OCI-LY1 (cell line): ENCODE measurements at regions not wholly inside any gene's neighbourhood (a gene's known extent, or its start where the extent isn't known, plus 50 kb on each side); places are given as distances from the start of the nearest gene placed in this dataset.

Experiments
- H2AFZ ChIP-seq: fragments of 200-600 bp; sonication (generic), shearing (Covaris generic); 2 replicates; pipeline ENCODE4 v1.6.0; 2014; ENCODE audit warnings: antibody characterized with exemption, mild to moderate bottlenecking, low read length
- H3F3A ChIP-seq: fragments of 200-600 bp; sonication (generic), shearing (Covaris generic); 2 replicates; pipeline ENCODE4 v1.6.0; 2014; ENCODE audit warnings: mild to moderate bottlenecking, antibody characterized with exemption, low read length, moderate library complexity; ENCODE audit not compliant: insufficient read depth
- H3K27ac ChIP-seq: fragments of 200-600 bp; sonication (generic); 2 replicates; pipeline ENCODE4 v1.5.1; 2014; ENCODE audit warnings: low read length, mixed run types, mild to moderate bottlenecking, low read depth; ENCODE audit not compliant: poor library complexity, severe bottlenecking
- H3K27me3 ChIP-seq: fragments of 200-600 bp; sonication (generic); 2 replicates; pipeline ENCODE4 v1.6.0; 2014; ENCODE audit warnings: antibody characterized with exemption, mild to moderate bottlenecking, low read length, moderate library complexity; ENCODE audit not compliant: insufficient read depth
- H3K36me3 ChIP-seq: fragments of 200-600 bp; sonication (generic); 2 replicates; pipeline ENCODE4 v1.6.1; 2014; ENCODE audit warnings: mild to moderate bottlenecking, antibody characterized with exemption, low read length, moderate library complexity, mixed read lengths; ENCODE audit not compliant: insufficient read depth
- H3K4me1 ChIP-seq: fragments of 200-600 bp; sonication (generic); 2 replicates; pipeline ENCODE4 v1.5.1; 2014; ENCODE audit warnings: mild to moderate bottlenecking, low read length, moderate library complexity; ENCODE audit not compliant: insufficient read depth, severe bottlenecking
- H3K4me2 ChIP-seq: fragments of 200-600 bp; sonication (generic), shearing (Covaris generic); 2 replicates; pipeline ENCODE4 v1.6.1; 2014; ENCODE audit warnings: low read length
- H3K4me3 ChIP-seq: fragments of 200-600 bp; sonication (generic); 2 replicates; pipeline ENCODE4 v1.5.1; 2014; ENCODE audit warnings: low read length, low read depth, mild to moderate bottlenecking, mixed read lengths; ENCODE audit not compliant: poor library complexity, severe bottlenecking
- H3K79me2 ChIP-seq: fragments of 200-600 bp; shearing (Covaris generic); 2 replicates; pipeline ENCODE4 v1.6.1; 2016; ENCODE audit warnings: mixed run types, low read length, mixed read lengths; ENCODE audit not compliant: insufficient read depth
- H3K9ac ChIP-seq: fragments of 200-600 bp; sonication (generic), shearing (Covaris generic); 2 replicates; pipeline ENCODE4 v1.6.1; 2014; ENCODE audit warnings: mild to moderate bottlenecking, low read length, mixed read lengths
- H3K9me2 ChIP-seq: fragments of 200-600 bp; sonication (generic), shearing (Covaris generic); 2 replicates; pipeline ENCODE4 v1.6.1; 2014; ENCODE audit warnings: low read depth, mild to moderate bottlenecking, low read length, mixed read lengths
- H3K9me3 ChIP-seq: fragments of 200-600 bp; shearing (Covaris generic); 2 replicates; pipeline ENCODE4 v1.6.1; 2014; ENCODE audit warnings: low read length, mixed read lengths
- H4K20me1 ChIP-seq: fragments of 200-600 bp; sonication (generic), shearing (Covaris generic); 2 replicates; pipeline ENCODE4 v1.6.0; 2016; ENCODE audit warnings: mild to moderate bottlenecking, low read length; ENCODE audit not compliant: insufficient read depth
- EZH2 ChIP-seq: fragments of 200-600 bp; sonication (generic), shearing (Covaris generic); IDR thresholded peaks from 2 replicates; pipeline ENCODE4 v1.8.0; 2017; ENCODE audit warnings: borderline replicate concordance, mixed run types, mild to moderate bottlenecking, antibody characterized with exemption, low read length, moderate library complexity, mixed read lengths
- TF ChIP-seq, protein P1 (sequence below): fragments of 200-600 bp; sonication (generic), shearing (Covaris generic); IDR thresholded peaks from 2 replicates; pipeline ENCODE4 v1.5.1; 2017; ENCODE audit warnings: mild to moderate bottlenecking, antibody characterized with exemption, low read length, moderate library complexity, mixed read lengths

DNA sequence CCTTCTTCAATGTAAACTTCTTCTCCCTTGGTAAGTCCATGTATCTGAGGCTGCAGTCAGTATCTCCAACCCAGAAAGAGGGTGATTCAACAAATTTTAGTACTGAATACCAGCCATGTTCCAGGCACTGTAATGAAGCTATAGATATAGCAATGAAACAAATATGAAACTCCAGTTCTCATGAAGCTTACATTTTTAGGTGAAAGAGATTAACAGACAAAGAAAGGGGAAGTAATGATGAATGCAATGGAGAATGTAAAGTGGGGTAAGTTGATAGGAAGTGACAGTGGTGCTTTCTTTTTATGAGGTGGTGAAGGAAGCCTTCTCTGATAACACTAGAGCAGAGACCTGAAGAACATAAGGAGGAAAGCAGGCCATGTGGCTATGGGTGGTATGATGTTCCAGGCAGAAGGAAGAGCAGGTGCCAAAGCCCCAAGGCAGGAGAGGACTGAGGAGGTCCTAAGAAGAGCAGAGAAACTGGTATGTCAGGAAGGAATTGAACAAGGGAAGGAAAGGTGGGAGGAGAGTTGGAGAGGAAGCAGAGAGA lies 143.6 kb downstream of the TFAP2B start:
- no peaks in the 10 kb centered on the region for H3K79me2 ChIP-seq
- H3K4me3 ChIP-seq, result peak overlapping the region; percentile 3
- H3K9me3 ChIP-seq, result no peaks in the 10 kb centered on the region
- no peaks in the 10 kb centered on the region for H3K36me3 ChIP-seq
- no peaks in the 10 kb centered on the region for H3K9me2 ChIP-seq
- peak overlapping the region; percentile 75 for H3K27ac ChIP-seq
- no peaks in the 10 kb centered on the region for H3K27me3 ChIP-seq
- H2AFZ ChIP-seq, result peak overlapping the region; percentile 90
- no peaks in the 10 kb centered on the region for H3F3A ChIP-seq
- no peak for TF ChIP-seq EZH2
- TF ChIP-seq, protein P1, sequence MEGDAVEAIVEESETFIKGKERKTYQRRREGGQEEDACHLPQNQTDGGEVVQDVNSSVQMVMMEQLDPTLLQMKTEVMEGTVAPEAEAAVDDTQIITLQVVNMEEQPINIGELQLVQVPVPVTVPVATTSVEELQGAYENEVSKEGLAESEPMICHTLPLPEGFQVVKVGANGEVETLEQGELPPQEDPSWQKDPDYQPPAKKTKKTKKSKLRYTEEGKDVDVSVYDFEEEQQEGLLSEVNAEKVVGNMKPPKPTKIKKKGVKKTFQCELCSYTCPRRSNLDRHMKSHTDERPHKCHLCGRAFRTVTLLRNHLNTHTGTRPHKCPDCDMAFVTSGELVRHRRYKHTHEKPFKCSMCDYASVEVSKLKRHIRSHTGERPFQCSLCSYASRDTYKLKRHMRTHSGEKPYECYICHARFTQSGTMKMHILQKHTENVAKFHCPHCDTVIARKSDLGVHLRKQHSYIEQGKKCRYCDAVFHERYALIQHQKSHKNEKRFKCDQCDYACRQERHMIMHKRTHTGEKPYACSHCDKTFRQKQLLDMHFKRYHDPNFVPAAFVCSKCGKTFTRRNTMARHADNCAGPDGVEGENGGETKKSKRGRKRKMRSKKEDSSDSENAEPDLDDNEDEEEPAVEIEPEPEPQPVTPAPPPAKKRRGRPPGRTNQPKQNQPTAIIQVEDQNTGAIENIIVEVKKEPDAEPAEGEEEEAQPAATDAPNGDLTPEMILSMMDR, result no peak
- H3K4me2 ChIP-seq, result peak overlapping the region; percentile 34; the same call in 1 of the 2 replicates
- no peaks in the 10 kb centered on the region for H4K20me1 ChIP-seq
- H3K4me1 ChIP-seq, result peaks cover 48% of the 10 kb centered on the region
- peak overlapping the region; percentile 13; the same call in 1 of the 2 replicates for H3K9ac ChIP-seq

DNA sequence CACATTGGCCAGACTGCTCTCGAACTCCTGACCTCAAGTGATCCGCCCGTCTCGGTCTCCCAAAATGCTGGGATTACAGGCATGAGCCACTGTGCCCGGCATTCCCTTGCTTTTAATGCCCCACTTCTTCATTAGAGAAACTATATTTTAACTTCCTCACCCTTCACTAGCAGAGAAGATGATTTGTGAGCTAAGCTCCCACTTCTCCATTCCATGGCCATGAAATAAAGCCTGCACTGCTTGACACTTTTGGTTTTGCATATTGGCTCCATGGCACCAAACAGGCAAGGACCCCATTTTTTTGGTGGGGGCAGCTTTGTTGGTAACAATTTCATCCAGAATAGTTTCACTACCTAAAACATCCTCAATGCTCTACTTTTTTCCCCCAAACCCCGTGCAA lies 145.3 kb downstream of the TFAP2B start:
- no peaks in the 10 kb centered on the region for H3K79me2 ChIP-seq

DNA sequence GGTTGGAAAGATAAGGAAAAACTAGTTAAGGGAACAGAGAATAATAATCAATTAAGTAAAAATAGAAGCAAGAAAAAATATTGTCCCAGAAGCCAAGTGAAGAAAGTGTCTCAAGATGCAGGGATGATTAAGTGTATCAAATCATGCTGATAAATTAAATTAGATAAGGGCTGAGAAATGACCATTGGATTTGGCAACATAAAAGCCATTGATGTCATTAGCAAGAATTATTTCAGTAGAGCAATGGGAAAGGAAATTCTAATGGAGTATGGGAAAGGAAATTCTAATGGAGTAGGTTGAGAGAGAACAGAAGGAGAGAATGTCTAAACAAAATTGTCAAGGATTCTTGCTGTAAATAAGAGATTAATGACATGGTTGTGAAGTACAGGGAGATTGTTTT lies 146.8 kb downstream of the TFAP2B start:
- Histone ChIP-seq H3K27ac (peak overlapping the region; percentile 58), H3K4me1 (peaks cover 62% of the 10 kb centered on the region), H3K79me2 (no peaks in the 10 kb centered on the region), H3K27me3 (no peaks in the 10 kb centered on the region), H4K20me1 (no peaks in the 10 kb centered on the region), H3K4me2 (no peak overlapping the region), H2AFZ (no peak overlapping the region), H3K9ac (no peak overlapping the region), H3K36me3 (no peaks in the 10 kb centered on the region), H3K9me2 (no peaks in the 10 kb centered on the region), H3F3A (no peaks in the 10 kb centered on the region), H3K9me3 (no peaks in the 10 kb centered on the region), H3K4me3 (no peak overlapping the region)
- TF ChIP-seq, protein P1, result no peak
- no peak for TF ChIP-seq EZH2

More for the DNA sequence above, 145.3 kb downstream of the TFAP2B start:
- H3K4me1 ChIP-seq, result peaks cover 55% of the 10 kb centered on the region
- H3K4me2 ChIP-seq, result no peak overlapping the region
- H3K27me3 ChIP-seq, result no peaks in the 10 kb centered on the region
- no peak overlapping the region for H3K27ac ChIP-seq
- H3K36me3 ChIP-seq, result no peaks in the 10 kb centered on the region
- no peaks in the 10 kb centered on the region for H4K20me1 ChIP-seq
- H2AFZ ChIP-seq, result no peak overlapping the region
- H3K9me2 ChIP-seq, result no peaks in the 10 kb centered on the region
- TF ChIP-seq EZH2, result no peak
- TF ChIP-seq, protein P1, result no peak
- H3K4me3 ChIP-seq, result no peak overlapping the region
- no peaks in the 10 kb centered on the region for H3F3A ChIP-seq
- H3K9ac ChIP-seq, result no peak overlapping the region
- no peaks in the 10 kb centered on the region for H3K9me3 ChIP-seq
